GM12892 (cell line): ENCODE measurements at regions not wholly inside any gene's neighbourhood (a gene's known extent, or its start where the extent isn't known, plus 50 kb on each side); places are given as distances from the start of the nearest gene placed in this dataset.

Experiments used
- POLR2A ChIP-seq: IDR thresholded peaks from 2 replicates; pipeline ENCODE4 v1.6.1; 2011; ENCODE audit warnings: low read depth, low read length, control low read depth
- POLR2AphosphoS5 ChIP-seq: IDR thresholded peaks from 2 replicates; pipeline ENCODE4 v1.6.1; 2011; ENCODE audit warnings: low read depth, low read length, control low read depth
- TAF1 ChIP-seq: IDR thresholded peaks from 2 replicates; pipeline ENCODE4 v1.6.1; 2011; ENCODE audit warnings: low read depth, mild to moderate bottlenecking, control low read depth, low read length, borderline replicate concordance

- no peak for TF ChIP-seq POLR2A
- no peak for TF ChIP-seq TAF1
- TF ChIP-seq POLR2AphosphoS5 = no peak
These were observed 133.1 kb upstream of the SEMA3C start for GRCh38 chr7:81051811-81052413.
